ENCODE measurements at regions not wholly inside any gene's neighbourhood (a gene's known extent, or its start where the extent isn't known, plus 50 kb on each side); places are given as distances from the start of the nearest gene placed in this dataset.
A peak's percentile ranks its signal among the peaks of the same experiment; 100 is the strongest.

- DNase-seq = no peak
- intact Hi-C loops (cut with DNase I, micrococcal nuclease) = no loop called here
- ATAC-seq = no peak
Measured at GRCh38 chr15:23514484-23514883, 51.0 kb upstream of the MKRN3 start.

- intact Hi-C loops (cut with DNase I, micrococcal nuclease) = no loop called here
- no peak for ATAC-seq
- no peak for DNase-seq
Measured at GRCh38 chr15:23506762-23507161, 58.7 kb upstream of the MKRN3 start.

DNA sequence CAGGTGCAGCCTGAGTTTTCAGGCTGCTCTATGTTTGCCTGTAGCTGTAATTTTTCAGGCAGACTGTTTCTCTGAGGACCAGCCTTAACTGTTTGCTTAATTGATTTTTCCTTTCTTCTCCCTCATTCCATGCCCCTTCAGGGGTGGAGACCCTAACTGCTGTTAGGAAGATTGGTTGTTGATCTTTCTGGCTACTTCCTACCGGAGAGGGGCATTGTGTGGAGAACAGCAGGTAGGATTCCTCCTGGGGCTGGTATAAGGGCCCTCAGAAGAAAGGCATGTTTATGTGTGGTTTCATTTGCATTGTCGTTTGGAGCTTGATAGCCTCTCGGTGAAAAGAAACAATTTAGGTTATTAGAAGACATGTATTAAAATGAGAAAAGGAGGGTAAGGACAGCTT lies 56.9 kb upstream of the GOLGA6L2 start:
- DNase-seq (no peak), ATAC-seq (no peak)
- intact Hi-C loops (cut with DNase I, micrococcal nuclease) = no loop called here

DNA sequence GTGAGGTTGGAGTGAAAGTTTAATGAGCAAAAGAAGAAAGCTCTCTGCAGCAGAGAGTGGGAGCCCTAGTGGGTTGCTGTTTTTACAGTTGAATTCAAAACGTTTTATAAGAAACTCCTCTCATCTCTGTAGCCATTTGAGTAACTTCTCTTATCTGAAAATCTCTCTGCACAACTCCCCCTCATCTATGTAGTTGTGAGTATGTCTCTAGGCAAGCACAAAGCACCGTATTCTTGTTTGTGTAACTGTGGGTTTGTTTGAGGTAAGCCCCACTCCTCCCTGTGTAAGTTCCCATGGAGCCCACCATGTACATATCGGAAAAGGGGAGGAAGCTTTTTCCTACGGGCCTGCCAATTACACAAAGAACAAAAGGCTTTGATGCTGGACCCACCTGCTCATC lies 56.5 kb upstream of the GOLGA6L2 start:
- ATAC-seq = no peak
- intact Hi-C loops (cut with DNase I, micrococcal nuclease) = no loop called here
- DNase-seq = no peak

DNA sequence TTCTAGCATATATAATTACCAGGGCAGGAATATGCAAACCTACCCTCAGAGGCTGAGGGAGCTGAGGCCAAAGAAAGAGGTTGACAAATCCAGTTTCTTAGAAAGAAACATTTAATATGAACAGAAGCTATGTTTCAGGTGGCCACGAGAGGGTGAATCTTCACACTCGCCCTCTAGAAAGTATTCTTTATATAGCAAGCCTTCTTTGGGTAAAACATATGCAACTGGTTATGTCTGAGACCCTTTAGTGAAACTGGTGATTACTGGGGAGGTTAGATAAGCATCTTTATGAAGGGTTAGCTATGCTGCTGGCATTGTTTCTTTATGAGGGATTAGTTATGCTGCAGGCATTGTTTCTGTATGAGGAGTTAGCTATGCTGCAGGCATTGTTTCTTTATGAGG lies 50.7 kb upstream of the GOLGA6L2 start:
- DNase-seq (peak in 1 of 2 donors; percentile 4), ATAC-seq (no peak)
- intact Hi-C loops (cut with DNase I, micrococcal nuclease) = no loop called here
